LNCAP (cell line): ENCODE measurements at regions not wholly inside any gene's neighbourhood (a gene's known extent, or its start where the extent isn't known, plus 50 kb on each side); places are given as distances from the start of the nearest gene placed in this dataset.

Experiments used
- CTCF ChIP-seq: fragments of 450-650 bp; IDR thresholded peaks from 2 replicates; pipeline ENCODE4 v1.5.1; 2017; ENCODE audit warnings: mild to moderate bottlenecking

- TF ChIP-seq CTCF = no peak
Measured at GRCh38 chr1:191065771-191066170, 588.1 kb upstream of the BRINP3 start.

- TF ChIP-seq CTCF = no peak
Measured at GRCh38 chr1:191074881-191075280, 597.2 kb upstream of the BRINP3 start.

- TF ChIP-seq CTCF = no peak
Measured at GRCh38 chr1:191085121-191085520, 607.5 kb upstream of the BRINP3 start.

- no peak for TF ChIP-seq CTCF
Measured at GRCh38 chr1:191086910-191087309, 609.2 kb upstream of the BRINP3 start.

- no peak for TF ChIP-seq CTCF
Measured at GRCh38 chr1:191096405-191096804, 618.7 kb upstream of the BRINP3 start.

- TF ChIP-seq CTCF = no peak
Measured at GRCh38 chr1:191099696-191100095, 622.0 kb upstream of the BRINP3 start.

- TF ChIP-seq CTCF = no peak
Measured at GRCh38 chr1:191101960-191102359, 624.3 kb upstream of the BRINP3 start.

GRCh38 chr1:191125950-191126349, 648.3 kb upstream of the BRINP3 start:
- TF ChIP-seq CTCF = no peak
